Osteocyte (in vitro differentiated cells): ENCODE measurements at regions not wholly inside any gene's neighbourhood (a gene's known extent, or its start where the extent isn't known, plus 50 kb on each side); places are given as distances from the start of the nearest gene placed in this dataset.

Source experiments
- DNase-seq: peaks from one replicate; pipeline ENCODE4 v3.0.0; 2021; ENCODE audit warnings: mixed read lengths; ENCODE audit not compliant: unreplicated experiment; ENCODE audit errors: extremely low spot score
- H3K27ac Mint-ChIP-seq: one replicate; pipeline ENCODE4 v1.8.0; 2021; ENCODE audit warnings: mild to moderate bottlenecking, mixed read lengths; ENCODE audit not compliant: unreplicated experiment
- H3K27me3 Mint-ChIP-seq: one replicate; pipeline ENCODE4 v1.8.0; 2021; ENCODE audit warnings: mixed read lengths; ENCODE audit not compliant: unreplicated experiment
- H3K36me3 Mint-ChIP-seq: one replicate; pipeline ENCODE4 v1.8.0; 2021; ENCODE audit warnings: mixed read lengths; ENCODE audit not compliant: unreplicated experiment
- H3K4me1 Mint-ChIP-seq: one replicate; pipeline ENCODE4 v1.8.0; 2021; ENCODE audit warnings: mixed read lengths; ENCODE audit not compliant: unreplicated experiment
- H3K4me3 Mint-ChIP-seq: one replicate; pipeline ENCODE4 v1.8.0; 2021; ENCODE audit warnings: mild to moderate bottlenecking, moderate library complexity, mixed read lengths; ENCODE audit not compliant: unreplicated experiment
- H3K9me3 Mint-ChIP-seq: one replicate; pipeline ENCODE4 v1.8.0; 2021; ENCODE audit warnings: mixed read lengths; ENCODE audit not compliant: unreplicated experiment
- TF ChIP-seq, protein P1 (sequence below): fragments of 200-600 bp; sonication (generic); IDR thresholded peaks from 2 replicates; pipeline ENCODE4 v1.5.0; 2021; ENCODE audit warnings: antibody characterized with exemption, mild to moderate bottlenecking, moderate library complexity

DNA sequence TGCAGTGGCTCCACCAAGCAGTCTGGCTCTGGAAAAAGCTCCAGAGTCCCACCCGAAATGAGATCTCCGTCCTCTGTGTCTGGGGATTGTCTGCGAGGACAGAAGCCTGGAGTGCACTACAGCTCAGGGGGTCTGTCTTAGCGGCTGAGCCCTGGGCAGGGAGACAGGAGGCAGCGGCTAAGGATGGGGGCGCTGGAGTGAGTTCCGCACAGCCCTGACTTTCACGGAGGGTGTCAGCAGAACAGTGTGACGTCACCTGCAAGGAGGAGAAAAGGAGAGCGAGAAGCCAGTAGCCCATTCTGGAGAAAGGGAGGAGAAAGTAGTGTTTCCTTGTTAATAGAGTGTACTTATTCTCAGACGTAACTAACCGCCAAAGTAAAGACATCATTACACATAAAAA lies 97.6 kb downstream of the FAM50B start:
- DNase-seq: no peak
- H3K9me3 Mint-ChIP-seq: peaks cover 8% of the 10 kb centered on the region
- H3K36me3 Mint-ChIP-seq: no peaks in the 10 kb centered on the region
- H3K4me1 Mint-ChIP-seq: peaks cover 8% of the 10 kb centered on the region
- TF ChIP-seq, protein P1, sequence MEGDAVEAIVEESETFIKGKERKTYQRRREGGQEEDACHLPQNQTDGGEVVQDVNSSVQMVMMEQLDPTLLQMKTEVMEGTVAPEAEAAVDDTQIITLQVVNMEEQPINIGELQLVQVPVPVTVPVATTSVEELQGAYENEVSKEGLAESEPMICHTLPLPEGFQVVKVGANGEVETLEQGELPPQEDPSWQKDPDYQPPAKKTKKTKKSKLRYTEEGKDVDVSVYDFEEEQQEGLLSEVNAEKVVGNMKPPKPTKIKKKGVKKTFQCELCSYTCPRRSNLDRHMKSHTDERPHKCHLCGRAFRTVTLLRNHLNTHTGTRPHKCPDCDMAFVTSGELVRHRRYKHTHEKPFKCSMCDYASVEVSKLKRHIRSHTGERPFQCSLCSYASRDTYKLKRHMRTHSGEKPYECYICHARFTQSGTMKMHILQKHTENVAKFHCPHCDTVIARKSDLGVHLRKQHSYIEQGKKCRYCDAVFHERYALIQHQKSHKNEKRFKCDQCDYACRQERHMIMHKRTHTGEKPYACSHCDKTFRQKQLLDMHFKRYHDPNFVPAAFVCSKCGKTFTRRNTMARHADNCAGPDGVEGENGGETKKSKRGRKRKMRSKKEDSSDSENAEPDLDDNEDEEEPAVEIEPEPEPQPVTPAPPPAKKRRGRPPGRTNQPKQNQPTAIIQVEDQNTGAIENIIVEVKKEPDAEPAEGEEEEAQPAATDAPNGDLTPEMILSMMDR: no peak
- no peaks in the 10 kb centered on the region for H3K27me3 Mint-ChIP-seq
- H3K4me3 Mint-ChIP-seq: no peak overlapping the region
- H3K27ac Mint-ChIP-seq: no peak overlapping the region

DNA sequence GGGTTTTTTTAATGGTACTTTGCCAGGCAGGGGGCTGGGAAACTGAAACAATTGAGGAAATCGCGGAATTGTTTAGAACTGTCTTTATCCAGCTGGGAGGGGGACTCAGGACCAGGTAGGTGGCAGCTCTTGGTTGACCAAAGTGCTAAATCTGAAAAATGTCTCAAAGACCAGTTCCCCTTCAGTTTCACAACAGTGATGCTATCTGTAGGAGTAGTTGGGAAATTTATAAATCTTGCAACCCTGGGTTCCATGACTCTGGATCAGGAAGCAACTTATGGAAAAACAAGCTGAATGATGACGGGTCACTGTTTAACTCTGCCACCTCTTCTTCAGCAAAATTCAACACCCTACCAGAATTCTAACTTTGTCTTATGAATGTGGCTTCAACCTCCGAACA lies 99.7 kb downstream of the FAM50B start:
- Mint-ChIP-seq H3K36me3 (no peaks in the 10 kb centered on the region), H3K9me3 (peaks cover 18% of the 10 kb centered on the region), H3K27ac (no peak overlapping the region), H3K4me3 (no peak overlapping the region), H3K27me3 (no peaks in the 10 kb centered on the region), H3K4me1 (peaks cover 8% of the 10 kb centered on the region)
- DNase-seq: no peak
- TF ChIP-seq, protein P1: no peak

DNA sequence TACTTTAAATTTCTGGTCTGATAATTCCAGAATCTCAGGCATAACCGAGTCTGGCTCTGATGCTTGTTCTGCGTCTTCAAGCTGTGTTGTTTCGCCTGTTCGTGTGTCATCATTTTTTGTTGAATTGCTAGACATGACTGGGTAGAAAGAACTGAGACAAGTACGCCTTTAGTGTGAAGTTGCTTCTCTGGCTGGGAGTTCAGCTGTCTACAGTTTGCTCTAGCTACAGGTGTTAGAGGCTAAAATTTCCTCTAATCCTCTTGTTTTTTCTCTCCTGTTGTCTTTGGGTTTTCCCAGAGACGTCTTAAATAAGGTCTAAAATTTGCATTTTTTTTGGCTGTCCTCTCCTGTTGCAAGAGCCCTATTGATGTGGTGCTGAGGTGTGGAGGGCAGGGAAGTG lies 100.3 kb downstream of the FAM50B start:
- TF ChIP-seq, protein P1: no peak
- H3K36me3 Mint-ChIP-seq: no peaks in the 10 kb centered on the region
- peaks cover 8% of the 10 kb centered on the region for H3K4me1 Mint-ChIP-seq
- no peak overlapping the region for H3K27ac Mint-ChIP-seq
- no peak overlapping the region for H3K4me3 Mint-ChIP-seq
- peaks cover 18% of the 10 kb centered on the region for H3K9me3 Mint-ChIP-seq
- no peaks in the 10 kb centered on the region for H3K27me3 Mint-ChIP-seq
- DNase-seq: no peak

DNA sequence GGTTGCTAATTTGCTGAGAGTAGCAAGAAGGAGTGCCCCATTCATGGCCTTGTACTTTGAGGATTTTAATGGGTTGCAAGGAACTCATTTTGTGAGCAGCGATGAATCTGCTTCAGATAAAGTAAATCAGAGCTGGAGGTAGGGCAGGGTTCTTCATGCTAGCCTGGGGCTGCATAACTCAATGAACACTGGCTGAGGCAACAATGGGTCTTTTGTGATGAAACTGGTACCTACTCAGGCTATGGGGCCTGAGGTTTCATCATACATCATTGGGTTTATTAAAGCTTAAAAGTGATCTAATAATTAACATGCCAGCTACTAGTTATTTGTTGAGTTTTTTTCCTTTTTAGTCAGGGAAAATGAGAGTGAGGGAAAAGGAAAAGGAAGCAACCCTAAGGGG lies 106.9 kb downstream of the FAM50B start:
- Mint-ChIP-seq H3K4me1 (peaks cover 4% of the 10 kb centered on the region), H3K9me3 (peaks cover 20% of the 10 kb centered on the region), H3K27me3 (no peaks in the 10 kb centered on the region), H3K4me3 (no peak overlapping the region), H3K27ac (no peak overlapping the region), H3K36me3 (no peaks in the 10 kb centered on the region)
- no peak for DNase-seq
- TF ChIP-seq, protein P1: no peak

DNA sequence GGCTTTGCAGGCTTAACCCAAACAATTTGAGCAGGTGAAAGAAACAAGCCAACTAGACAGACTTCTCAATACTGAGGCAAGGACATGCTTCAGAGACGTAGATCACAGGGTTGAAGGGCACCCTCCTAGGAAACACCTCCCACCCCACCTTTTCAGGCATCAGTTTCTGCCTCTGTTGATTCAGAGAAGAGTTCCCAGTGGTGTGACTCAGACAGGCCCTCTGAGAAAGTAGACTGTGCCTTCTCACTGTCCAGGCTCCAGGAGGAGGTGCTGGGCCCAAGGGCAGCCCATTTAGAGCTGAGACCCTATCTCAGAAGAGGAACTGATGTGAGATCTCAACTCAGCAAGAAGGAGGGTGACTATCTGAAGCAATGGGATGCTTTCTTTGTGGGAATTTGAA lies 108.1 kb downstream of the FAM50B start:
- TF ChIP-seq, protein P1: no peak
- Mint-ChIP-seq H3K4me1 (peaks cover 17% of the 10 kb centered on the region), H3K36me3 (no peaks in the 10 kb centered on the region), H3K27ac (no peak overlapping the region), H3K4me3 (no peak overlapping the region), H3K9me3 (peaks cover 13% of the 10 kb centered on the region), H3K27me3 (no peaks in the 10 kb centered on the region)
- no peak for DNase-seq
